SK-N-SH (cell line): ENCODE measurements at regions not wholly inside any gene's neighbourhood (a gene's known extent, or its start where the extent isn't known, plus 50 kb on each side); places are given as distances from the start of the nearest gene placed in this dataset.

Experiments
- CTCF ChIA-PET: fragments of 300-600, 350-600 bp; formaldehyde crosslinking; extraction: SDS; loops from one replicate; lab custom pipeline; 2021; lab: Yijun Ruan, JAX
- POLR2A ChIA-PET: fragments of 350-600 bp; sonication (Branson Sonifier 250); formaldehyde crosslinking; extraction: SDS; loops from one replicate; lab custom pipeline; 2020; ENCODE audit warnings: antibody characterized with exemption, inconsistent platforms; lab: Yijun Ruan, JAX
- DNase-seq: peaks from one replicate; pipeline ENCODE4 v3.0.0; 2012
- H2AFZ ChIP-seq: fragments of 200-600 bp; sonication (generic); 2 replicates; pipeline ENCODE4 v1.8.1; 2016; ENCODE audit warnings: antibody characterized with exemption, mild to moderate bottlenecking, low read depth
- H3F3A ChIP-seq: fragments of 200-600 bp; sonication (generic); replicated peaks from 2 replicates; pipeline ENCODE3; 2016; ENCODE audit warnings: antibody characterized with exemption, mild to moderate bottlenecking; ENCODE audit not compliant: insufficient read depth
- H3K27ac ChIP-seq, 2 experiments: fragments of 200-500 bp in 1 of 2; fragments of 200-600 bp in 1 of 2; sonication (Bioruptor generic) in 1 of 2; sonication (generic), shearing (Covaris generic) in 1 of 2; 2 replicates each; pipeline versions ENCODE4 v1.5.1 to v1.6.1; 2014 to 2016; ENCODE audit warnings: low read depth in 2 of 2, inconsistent platforms in 1 of 2, low read length in 1 of 2, mild to moderate bottlenecking in 1 of 2, mixed read lengths in 1 of 2
- H3K27me3 ChIP-seq: fragments of 200-600 bp; sonication (generic), shearing (Covaris generic); 2 replicates; pipeline ENCODE4 v1.6.1; 2016; ENCODE audit warnings: mixed run types; ENCODE audit not compliant: insufficient read depth
- H3K36me3 ChIP-seq, 2 experiments: fragments of 200-500 bp in 1 of 2; fragments of 200-600 bp in 1 of 2; sonication (Bioruptor generic) in 1 of 2; sonication (generic) in 1 of 2; replicated peaks in 1 of 2; 2 replicates each; pipeline versions ENCODE3 to v1.5.1; 2014 to 2016; ENCODE audit warnings: low read length in 1 of 2, mild to moderate bottlenecking in 1 of 2; ENCODE audit not compliant: insufficient read depth in 2 of 2, control insufficient read depth in 1 of 2
- H3K4me1 ChIP-seq, 2 experiments: fragments of 200-500 bp in 1 of 2; fragments of 200-600 bp in 1 of 2; sonication (Bioruptor generic) in 1 of 2; sonication (generic), shearing (Covaris generic) in 1 of 2; 2 replicates each; pipeline versions ENCODE4 v1.5.1 to v1.6.1; 2014 to 2016; ENCODE audit warnings: low read depth in 1 of 2, low read length in 1 of 2, mixed run types in 1 of 2; ENCODE audit not compliant: insufficient read depth in 2 of 2, control insufficient read depth in 1 of 2
- H3K4me2 ChIP-seq: fragments of 200-600 bp; sonication (generic), shearing (Covaris generic); 2 replicates; pipeline ENCODE4 v1.6.1; 2017; ENCODE audit warnings: mixed run types
- H3K4me3 ChIP-seq, 2 experiments: fragments of 200-500 bp in 1 of 2; fragments of 200-600 bp in 1 of 2; sonication (Bioruptor generic) in 1 of 2; sonication (generic), shearing (Covaris generic) in 1 of 2; 2 replicates each; pipeline versions ENCODE4 v1.5.1 to v1.8.1; 2014 to 2016; ENCODE audit warnings: low read depth in 2 of 2, inconsistent platforms in 1 of 2, low read length in 1 of 2, mild to moderate bottlenecking in 1 of 2, mixed read lengths in 1 of 2, moderate library complexity in 1 of 2
- H3K79me2 ChIP-seq: fragments of 200-600 bp; sonication (generic); 2 replicates; pipeline ENCODE4 v1.8.1; 2017; ENCODE audit warnings: mild to moderate bottlenecking; ENCODE audit not compliant: insufficient read depth
- H3K9ac ChIP-seq: fragments of 200-600 bp; sonication (generic); 2 replicates; pipeline ENCODE4 v1.6.1; 2017; ENCODE audit warnings: mixed run types
- H3K9me2 ChIP-seq: fragments of 200-600 bp; sonication (generic); 2 replicates; pipeline ENCODE4 v1.6.1; 2017; ENCODE audit warnings: mixed run types
- H3K9me3 ChIP-seq: fragments of 200-600 bp; sonication (generic); 2 replicates; pipeline ENCODE4 v1.6.1; 2017; ENCODE audit warnings: mixed run types, mild to moderate bottlenecking, moderate library complexity
- H4K20me1 ChIP-seq: fragments of 200-600 bp; sonication (generic); 2 replicates; pipeline ENCODE4 v1.6.1; 2017; ENCODE audit warnings: mild to moderate bottlenecking, mixed run types; ENCODE audit not compliant: insufficient read depth
- CHD2 ChIP-seq: fragments of 150-350 bp; IDR thresholded peaks from 2 replicates; pipeline ENCODE4 v1.6.1; 2018; ENCODE audit warnings: low read length; ENCODE audit not compliant: partially characterized antibody
- ELF1 ChIP-seq: IDR thresholded peaks from 2 replicates; pipeline ENCODE4 v1.4.0; 2012
- EZH2phosphoT487 ChIP-seq: fragments of 200-600 bp; sonication (generic); IDR thresholded peaks from 2 replicates; pipeline ENCODE4 v1.6.1; 2017; ENCODE audit warnings: low read depth, mixed run types, mild to moderate bottlenecking, antibody characterized with exemption, moderate library complexity, borderline replicate concordance
- FOXM1 ChIP-seq: IDR thresholded peaks from 2 replicates; pipeline ENCODE4 v1.4.0; 2012; ENCODE audit warnings: low read depth, mild to moderate bottlenecking
- GATA2 ChIP-seq: sonication (generic); formaldehyde crosslinking; IDR thresholded peaks from 2 replicates; pipeline ENCODE4 v1.5.0; 2020; ENCODE audit warnings: mild to moderate bottlenecking, missing genetic modification reagents
- JUND ChIP-seq: IDR thresholded peaks from 2 replicates; pipeline ENCODE4 v1.4.0; 2012
- NRF1 ChIP-seq: IDR thresholded peaks from 2 replicates; pipeline ENCODE4 v1.6.1; 2012; ENCODE audit warnings: low read depth, mild to moderate bottlenecking, low read length
- POLR2AphosphoS5 ChIP-seq: IDR thresholded peaks from 2 replicates; pipeline ENCODE4 v1.6.1; 2012; ENCODE audit warnings: low read depth, low read length
- RAD21 ChIP-seq: IDR thresholded peaks from 2 replicates; pipeline ENCODE4 v1.6.1; 2012; ENCODE audit warnings: mild to moderate bottlenecking, low read length
- RCOR1 ChIP-seq: fragments of 150-350 bp; IDR thresholded peaks from 2 replicates; pipeline ENCODE4 v1.6.1; 2017; ENCODE audit warnings: antibody characterized with exemption, low read length
- RFX5 ChIP-seq: IDR thresholded peaks from 2 replicates; pipeline ENCODE4 v1.6.1; 2012; ENCODE audit warnings: mild to moderate bottlenecking, improper control_type of control experiment, low read length
- SIN3A ChIP-seq: IDR thresholded peaks from 2 replicates; pipeline ENCODE4 v1.6.1; 2012; ENCODE audit warnings: low read depth, mild to moderate bottlenecking, low read length, moderate library complexity, borderline replicate concordance
- SMC3 ChIP-seq: IDR thresholded peaks from 2 replicates; pipeline ENCODE4 v1.6.1; 2012; ENCODE audit warnings: low read depth, low read length, improper control_type of control experiment
- TAF1 ChIP-seq: IDR thresholded peaks from 2 replicates; pipeline ENCODE4 v1.6.1; 2012; ENCODE audit warnings: low read depth, mild to moderate bottlenecking, low read length, moderate library complexity, borderline replicate concordance
- TCF12 ChIP-seq: IDR thresholded peaks from 2 replicates; pipeline ENCODE4 v1.4.0; 2012
- TEAD4 ChIP-seq: IDR thresholded peaks from 2 replicates; pipeline ENCODE4 v1.4.0; 2012; ENCODE audit warnings: mild to moderate bottlenecking, borderline replicate concordance; ENCODE audit not compliant: insufficient read depth
- WGBS: methylation state at CpG from one replicate; pipeline ENCODE4 v1.1.6; 2017; ENCODE audit warnings: low lambda C conversion rate; 5-methylcytosine and 5-hydroxymethylcytosine counted together
- TF ChIP-seq, protein P1 (sequence below): IDR thresholded peaks from 2 replicates; pipeline ENCODE4 v1.4.0; 2012; ENCODE audit warnings: low read depth, borderline replicate concordance
- TF ChIP-seq, protein P2 (sequence below): IDR thresholded peaks from 2 replicates; pipeline ENCODE4; 2012
- TF ChIP-seq, protein P3 (sequence below): IDR thresholded peaks from 2 replicates; pipeline ENCODE4 v1.4.0; 2012; ENCODE audit warnings: low read depth, borderline replicate concordance
- TF ChIP-seq, protein P4 (sequence below): IDR thresholded peaks from 2 replicates; pipeline ENCODE4 v1.4.0; 2012; ENCODE audit warnings: low read depth

DNA sequence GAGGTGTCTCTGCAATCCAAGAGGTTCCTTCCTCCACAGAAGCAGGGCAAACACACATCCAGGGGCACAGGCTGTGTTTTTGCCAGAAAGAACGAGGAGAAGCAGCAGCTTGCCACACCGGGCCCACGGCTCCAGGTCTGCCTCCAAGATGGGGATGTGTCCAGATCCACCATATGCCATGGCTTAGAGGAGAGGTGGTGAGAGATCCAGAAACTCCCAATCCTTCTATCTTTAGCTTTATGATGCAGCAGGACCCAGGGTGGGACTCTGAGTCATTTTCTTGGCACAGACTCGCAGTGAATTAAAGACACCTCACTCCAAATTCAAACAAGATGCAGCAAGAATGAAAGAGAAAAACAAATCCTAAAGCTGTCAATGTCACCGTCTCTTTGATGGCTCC, 481.4 kb upstream of the TMEM132C start (continued):
- no peak for TF ChIP-seq NRF1
- no peak for TF ChIP-seq SMC3
- TF ChIP-seq, protein P1, sequence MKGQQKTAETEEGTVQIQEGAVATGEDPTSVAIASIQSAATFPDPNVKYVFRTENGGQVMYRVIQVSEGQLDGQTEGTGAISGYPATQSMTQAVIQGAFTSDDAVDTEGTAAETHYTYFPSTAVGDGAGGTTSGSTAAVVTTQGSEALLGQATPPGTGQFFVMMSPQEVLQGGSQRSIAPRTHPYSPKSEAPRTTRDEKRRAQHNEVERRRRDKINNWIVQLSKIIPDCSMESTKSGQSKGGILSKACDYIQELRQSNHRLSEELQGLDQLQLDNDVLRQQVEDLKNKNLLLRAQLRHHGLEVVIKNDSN, result no peak

DNA sequence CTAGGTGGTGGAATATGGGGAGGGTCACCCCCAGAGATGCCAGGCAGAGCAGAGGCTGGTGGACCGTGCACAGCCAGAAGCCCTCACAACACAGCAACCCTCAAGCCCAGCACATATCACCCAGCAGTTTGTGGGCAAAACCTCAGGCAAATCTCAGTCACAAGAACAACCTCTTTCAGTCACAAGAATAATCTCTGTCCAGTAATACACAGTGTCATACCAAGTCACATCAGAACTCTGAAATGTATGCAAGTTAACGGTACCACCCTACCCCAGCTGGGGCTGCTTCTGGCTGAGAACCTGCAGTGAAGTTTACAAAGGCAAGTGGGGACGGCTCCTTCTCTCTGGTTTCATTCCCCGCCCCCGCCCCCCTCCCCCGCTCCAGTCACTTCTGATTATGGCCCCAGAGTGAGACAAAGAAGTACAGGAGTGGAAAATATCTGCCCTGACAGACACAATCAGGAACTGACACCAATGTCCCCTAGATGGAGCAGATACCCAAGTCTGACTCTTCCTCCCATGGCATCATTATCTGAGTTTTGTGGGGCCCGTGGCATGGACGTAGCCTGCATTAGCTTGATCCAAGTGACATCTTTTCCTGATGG, 480.9 kb upstream of the TMEM132C start:
- 15% methylated on average over 5 of the region's 8 CpGs for WGBS

More for the DNA sequence above, 480.9 kb upstream of the TMEM132C start:
- Histone ChIP-seq H3K36me3 (no peaks in the 10 kb centered on the region), H3K9me3 (no peaks in the 10 kb centered on the region), H3K27me3 (no peaks in the 10 kb centered on the region), H4K20me1 (no peaks in the 10 kb centered on the region), H3K79me2 (no peaks in the 10 kb centered on the region), H3K9me2 (no peaks in the 10 kb centered on the region), H3K4me2 (no peak overlapping the region), H3K9ac (no peak overlapping the region), H2AFZ (no peak overlapping the region), H3F3A (no peaks in the 10 kb centered on the region), H3K27ac (no peak overlapping the region), H3K4me3 (no peak overlapping the region), H3K4me1 (no peaks in the 10 kb centered on the region)
- ChIA-PET CTCF (interaction anchor here (0.6 to 1.0 kb wide), 2 partner anchors 19 to 51 kb away, joined by 3 read pairs; no protein-coding TSS in a partner anchor), POLR2A (no interaction called here)
- no peak for DNase-seq
- TF ChIP-seq RFX5 (no peak), SIN3A (no peak), FOXM1 (no peak), TAF1 (no peak), RAD21 (no peak), JUND (no peak), POLR2AphosphoS5 (no peak), TCF12 (no peak), CHD2 (no peak), RCOR1 (no peak), TEAD4 (no peak), NRF1 (no peak), ELF1 (no peak), GATA2 (CRISPR knock-in tag) (no peak), EZH2phosphoT487 (no peak)
- TF ChIP-seq, protein P2, sequence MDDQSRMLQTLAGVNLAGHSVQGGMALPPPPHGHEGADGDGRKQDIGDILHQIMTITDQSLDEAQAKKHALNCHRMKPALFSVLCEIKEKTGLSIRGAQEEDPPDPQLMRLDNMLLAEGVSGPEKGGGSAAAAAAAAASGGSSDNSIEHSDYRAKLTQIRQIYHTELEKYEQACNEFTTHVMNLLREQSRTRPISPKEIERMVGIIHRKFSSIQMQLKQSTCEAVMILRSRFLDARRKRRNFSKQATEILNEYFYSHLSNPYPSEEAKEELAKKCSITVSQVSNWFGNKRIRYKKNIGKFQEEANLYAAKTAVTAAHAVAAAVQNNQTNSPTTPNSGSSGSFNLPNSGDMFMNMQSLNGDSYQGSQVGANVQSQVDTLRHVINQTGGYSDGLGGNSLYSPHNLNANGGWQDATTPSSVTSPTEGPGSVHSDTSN, result no peak
- TF ChIP-seq, protein P3, sequence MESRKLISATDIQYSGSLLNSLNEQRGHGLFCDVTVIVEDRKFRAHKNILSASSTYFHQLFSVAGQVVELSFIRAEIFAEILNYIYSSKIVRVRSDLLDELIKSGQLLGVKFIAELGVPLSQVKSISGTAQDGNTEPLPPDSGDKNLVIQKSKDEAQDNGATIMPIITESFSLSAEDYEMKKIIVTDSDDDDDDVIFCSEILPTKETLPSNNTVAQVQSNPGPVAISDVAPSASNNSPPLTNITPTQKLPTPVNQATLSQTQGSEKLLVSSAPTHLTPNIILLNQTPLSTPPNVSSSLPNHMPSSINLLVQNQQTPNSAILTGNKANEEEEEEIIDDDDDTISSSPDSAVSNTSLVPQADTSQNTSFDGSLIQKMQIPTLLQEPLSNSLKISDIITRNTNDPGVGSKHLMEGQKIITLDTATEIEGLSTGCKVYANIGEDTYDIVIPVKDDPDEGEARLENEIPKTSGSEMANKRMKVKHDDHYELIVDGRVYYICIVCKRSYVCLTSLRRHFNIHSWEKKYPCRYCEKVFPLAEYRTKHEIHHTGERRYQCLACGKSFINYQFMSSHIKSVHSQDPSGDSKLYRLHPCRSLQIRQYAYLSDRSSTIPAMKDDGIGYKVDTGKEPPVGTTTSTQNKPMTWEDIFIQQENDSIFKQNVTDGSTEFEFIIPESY, result no peak
- TF ChIP-seq, protein P4, sequence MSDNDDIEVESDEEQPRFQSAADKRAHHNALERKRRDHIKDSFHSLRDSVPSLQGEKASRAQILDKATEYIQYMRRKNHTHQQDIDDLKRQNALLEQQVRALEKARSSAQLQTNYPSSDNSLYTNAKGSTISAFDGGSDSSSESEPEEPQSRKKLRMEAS, result no peak
